ENCODE measurements at regions not wholly inside any gene's neighbourhood (a gene's known extent, or its start where the extent isn't known, plus 50 kb on each side); places are given as distances from the start of the nearest gene placed in this dataset.

GRCh38 chr14:22097072-22097471 is 423.5 kb upstream of the OR4E1 start:
- TF ChIP-seq POLR2A (IDR thresholded peaks at IDR 0.05) (no peak), POLR2AphosphoS5 (IDR thresholded peaks at IDR 0.05) (no peak), CTCF (IDR thresholded peaks at IDR 0.05 in 8 of 11, conservative IDR thresholded peaks at IDR 0.05 in 3 of 11) (no peak)
